HepG2 (cell line): ENCODE measurements at regions not wholly inside any gene's neighbourhood (a gene's known extent, or its start where the extent isn't known, plus 50 kb on each side); places are given as distances from the start of the nearest gene placed in this dataset.

Source experiments
- ARNT2 ChIP-seq: sonication (generic); formaldehyde crosslinking; IDR thresholded peaks from 2 replicates; pipeline ENCODE4 v1.8.0; 2022; ENCODE audit warnings: mild to moderate bottlenecking, low read depth, missing genetic modification reagents, moderate library complexity
- HIC2 ChIP-seq: sonication (generic); formaldehyde crosslinking; IDR thresholded peaks from 2 replicates; pipeline ENCODE4 v1.9.0; 2022; ENCODE audit warnings: low read depth, missing genetic modification reagents
- HNRNPLL ChIP-seq: fragments of 200-400 bp; formaldehyde crosslinking; IDR thresholded peaks from 2 replicates; pipeline ENCODE4 v1.6.1; 2017; ENCODE audit warnings: mild to moderate bottlenecking, low read depth, low read length; ENCODE audit not compliant: poor library complexity, severe bottlenecking
- IKZF1 ChIP-seq: fragments of 450-650 bp; IDR thresholded peaks from 2 replicates; pipeline ENCODE4 v1.7.1; 2016
- ISL2 ChIP-seq: sonication (generic); formaldehyde crosslinking; IDR thresholded peaks from 2 replicates; pipeline ENCODE4 v1.5.0; 2020; ENCODE audit warnings: missing genetic modification reagents
- MIXL1 ChIP-seq: IDR thresholded peaks from 2 replicates; pipeline ENCODE4 v1.6.1; 2016
- RFX5 ChIP-seq: IDR thresholded peaks from 2 replicates; pipeline ENCODE4 v1.6.1; 2011; ENCODE audit warnings: low read depth, low read length, improper control_type of control experiment
- SRF ChIP-seq: IDR thresholded peaks from 2 replicates; pipeline ENCODE4 v1.6.1; 2011; ENCODE audit warnings: mild to moderate bottlenecking, low read depth, low read length, moderate library complexity
- SSRP1 ChIP-seq: IDR thresholded peaks from 2 replicates; pipeline ENCODE4 v1.6.1; 2016; ENCODE audit warnings: control low read depth
- TCF12 ChIP-seq, 2 experiments: fragments of 450-650 bp in 1 of 2; sonication (generic) in 1 of 2; formaldehyde crosslinking in 1 of 2; IDR thresholded peaks; 2 replicates each; pipeline versions ENCODE4 v1.6.1 to v1.8.0; 2017 to 2022; ENCODE audit warnings: antibody characterized with exemption in 1 of 2, mild to moderate bottlenecking in 1 of 2, missing genetic modification reagents in 1 of 2, moderate library complexity in 1 of 2
- ZBTB20 ChIP-seq: sonication (generic); formaldehyde crosslinking; IDR thresholded peaks from 2 replicates; pipeline ENCODE4 v1.8.1; 2023; ENCODE audit warnings: missing genetic modification reagents, low read depth, mild to moderate bottlenecking, borderline replicate concordance
- ZBTB33 ChIP-seq: sonication (generic); formaldehyde crosslinking; IDR thresholded peaks from 2 replicates; pipeline ENCODE4 v1.4.0; 2020; ENCODE audit warnings: missing genetic modification reagents
- ZNF17 ChIP-seq: sonication (generic); formaldehyde crosslinking; IDR thresholded peaks from 2 replicates; pipeline ENCODE4 v1.5.0; 2020; ENCODE audit warnings: mild to moderate bottlenecking, missing genetic modification reagents
- ZNF263 ChIP-seq: sonication (generic); formaldehyde crosslinking; IDR thresholded peaks from 2 replicates; pipeline ENCODE4 v1.4.0; 2020; ENCODE audit warnings: missing genetic modification reagents
- ZNF30 ChIP-seq: sonication (generic); formaldehyde crosslinking; IDR thresholded peaks from 2 replicates; pipeline ENCODE4 v1.5.0; 2020; ENCODE audit warnings: mild to moderate bottlenecking, missing genetic modification reagents
- ZNF331 ChIP-seq: sonication (generic); formaldehyde crosslinking; IDR thresholded peaks from 2 replicates; pipeline ENCODE4 v1.4.0; 2020; ENCODE audit warnings: missing genetic modification reagents
- ZNF709 ChIP-seq: sonication (generic); formaldehyde crosslinking; IDR thresholded peaks from 2 replicates; pipeline ENCODE4 v1.5.0; 2020; ENCODE audit warnings: mild to moderate bottlenecking, missing genetic modification reagents
- ZSCAN9 ChIP-seq: IDR thresholded peaks from 2 replicates; pipeline ENCODE4 v1.6.1; 2016; ENCODE audit warnings: borderline replicate concordance
- TF ChIP-seq, protein P1 (sequence below), 2 experiments: sonication (generic) in 1 of 2; formaldehyde crosslinking in 1 of 2; IDR thresholded peaks; 2 replicates each; pipeline versions ENCODE4 v1.4.0 to v1.6.1; 2016 to 2020; ENCODE audit warnings: borderline replicate concordance in 1 of 2, low read depth in 1 of 2, mild to moderate bottlenecking in 1 of 2, missing genetic modification reagents in 1 of 2
- TF ChIP-seq, protein P2 (sequence below): sonication (generic); formaldehyde crosslinking; IDR thresholded peaks from 2 replicates; pipeline ENCODE4 v1.4.0; 2020; ENCODE audit warnings: missing genetic modification reagents

GRCh38 chr9:71273613-71274012, 152.2 kb upstream of the TRPM3 start (continued):
- no peak for TF ChIP-seq ZBTB33 (CRISPR knock-in tag)
- no peak for TF ChIP-seq ARNT2
- TF ChIP-seq, protein P1, sequence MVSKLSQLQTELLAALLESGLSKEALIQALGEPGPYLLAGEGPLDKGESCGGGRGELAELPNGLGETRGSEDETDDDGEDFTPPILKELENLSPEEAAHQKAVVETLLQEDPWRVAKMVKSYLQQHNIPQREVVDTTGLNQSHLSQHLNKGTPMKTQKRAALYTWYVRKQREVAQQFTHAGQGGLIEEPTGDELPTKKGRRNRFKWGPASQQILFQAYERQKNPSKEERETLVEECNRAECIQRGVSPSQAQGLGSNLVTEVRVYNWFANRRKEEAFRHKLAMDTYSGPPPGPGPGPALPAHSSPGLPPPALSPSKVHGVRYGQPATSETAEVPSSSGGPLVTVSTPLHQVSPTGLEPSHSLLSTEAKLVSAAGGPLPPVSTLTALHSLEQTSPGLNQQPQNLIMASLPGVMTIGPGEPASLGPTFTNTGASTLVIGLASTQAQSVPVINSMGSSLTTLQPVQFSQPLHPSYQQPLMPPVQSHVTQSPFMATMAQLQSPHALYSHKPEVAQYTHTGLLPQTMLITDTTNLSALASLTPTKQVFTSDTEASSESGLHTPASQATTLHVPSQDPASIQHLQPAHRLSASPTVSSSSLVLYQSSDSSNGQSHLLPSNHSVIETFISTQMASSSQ (IDR thresholded peaks at IDR 0.05; ENCODE audit: low read depth): no peak
- TF ChIP-seq, protein P1 (CRISPR knock-in tag; IDR thresholded peaks at IDR 0.05; ENCODE audit: borderline replicate concordance): no peak
- peak; percentile 71 for TF ChIP-seq ISL2 (CRISPR knock-in tag)
- TF ChIP-seq, protein P2, sequence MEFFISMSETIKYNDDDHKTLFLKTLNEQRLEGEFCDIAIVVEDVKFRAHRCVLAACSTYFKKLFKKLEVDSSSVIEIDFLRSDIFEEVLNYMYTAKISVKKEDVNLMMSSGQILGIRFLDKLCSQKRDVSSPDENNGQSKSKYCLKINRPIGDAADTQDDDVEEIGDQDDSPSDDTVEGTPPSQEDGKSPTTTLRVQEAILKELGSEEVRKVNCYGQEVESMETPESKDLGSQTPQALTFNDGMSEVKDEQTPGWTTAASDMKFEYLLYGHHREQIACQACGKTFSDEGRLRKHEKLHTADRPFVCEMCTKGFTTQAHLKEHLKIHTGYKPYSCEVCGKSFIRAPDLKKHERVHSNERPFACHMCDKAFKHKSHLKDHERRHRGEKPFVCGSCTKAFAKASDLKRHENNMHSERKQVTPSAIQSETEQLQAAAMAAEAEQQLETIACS: no peak
- no peak for TF ChIP-seq ZNF30 (CRISPR knock-in tag)
- no peak for TF ChIP-seq SRF
- no peak for TF ChIP-seq ZNF17 (CRISPR knock-in tag)
- TF ChIP-seq IKZF1: no peak
- no peak for TF ChIP-seq RFX5
- TF ChIP-seq ZSCAN9: no peak
- TF ChIP-seq MIXL1 (CRISPR knock-in tag): peak; percentile 59; the same call in 1 of the 2 replicates
- TF ChIP-seq TCF12 (IDR thresholded peaks at IDR 0.05): no peak
- no peak for TF ChIP-seq TCF12 (CRISPR knock-in tag; IDR thresholded peaks at IDR 0.05)
- peak; percentile 97 for TF ChIP-seq ZNF263 (CRISPR knock-in tag)
- no peak for TF ChIP-seq HIC2 (CRISPR knock-in tag)
- TF ChIP-seq ZNF709 (CRISPR knock-in tag): no peak
- no peak for TF ChIP-seq HNRNPLL
- no peak for TF ChIP-seq SSRP1 (CRISPR knock-in tag)
- TF ChIP-seq ZBTB20 (CRISPR knock-in tag): peak; percentile 73; the same call in 1 of the 2 replicates
- TF ChIP-seq ZNF331 (CRISPR knock-in tag): no peak; the same call in 1 of the 2 replicates
